ENCODE measurements at regions not wholly inside any gene's neighbourhood (a gene's known extent, or its start where the extent isn't known, plus 50 kb on each side); places are given as distances from the start of the nearest gene placed in this dataset.

- no peak overlapping the region for H3K4me3 ChIP-seq (ENCODE audit: low read length)
- no peaks in the 10 kb centered on the region for H3K9me3 ChIP-seq (ENCODE audit: control insufficient read depth, insufficient read depth, low read length)
- H3K27ac ChIP-seq (ENCODE audit: low read depth, low read length): no peak overlapping the region
- H3K27me3 ChIP-seq (ENCODE audit: control insufficient read depth, low read length): no peaks in the 10 kb centered on the region
- no peak overlapping the region for H3K4me2 ChIP-seq (ENCODE audit: low read length)
- H3K36me3 ChIP-seq (ENCODE audit: control insufficient read depth, low read length): no peaks in the 10 kb centered on the region
- H3K79me2 ChIP-seq (ENCODE audit: control insufficient read depth, low read length): no peaks in the 10 kb centered on the region
- H4K20me1 ChIP-seq (ENCODE audit: control insufficient read depth, insufficient read depth, low read depth, low read length): no peaks in the 10 kb centered on the region
- H3K4me1 ChIP-seq (ENCODE audit: control insufficient read depth, low read length): peaks cover 17% of the 10 kb centered on the region
- H3K9me2 ChIP-seq (replicated peaks; ENCODE audit: control insufficient read depth, low read length): no peaks in the 10 kb centered on the region
- no peaks in the 10 kb centered on the region for H3F3A ChIP-seq (ENCODE audit: control insufficient read depth, insufficient read depth)
- TF ChIP-seq CTCF (IDR thresholded peaks at IDR 0.05; ENCODE audit: low read depth, low read length, poor library complexity, severe bottlenecking) (no peak), EZH2phosphoT487 (IDR thresholded peaks at IDR 0.05; ENCODE audit: borderline replicate concordance, low read length) (no peak)
Observed at GRCh38 chr10:3853016-3853415, 68.0 kb upstream of the KLF6 start.

GRCh38 chr10:3852147-3852904, 67.3 kb upstream of the KLF6 start:
- Histone ChIP-seq H3F3A (ENCODE audit: control insufficient read depth, insufficient read depth) (no peaks in the 10 kb centered on the region), H3K79me2 (ENCODE audit: control insufficient read depth, low read length) (no peaks in the 10 kb centered on the region), H4K20me1 (ENCODE audit: control insufficient read depth, insufficient read depth, low read depth, low read length) (no peaks in the 10 kb centered on the region), H3K27ac (ENCODE audit: low read depth, low read length) (no peak overlapping the region), H3K4me1 (ENCODE audit: control insufficient read depth, low read length) (peaks cover 17% of the 10 kb centered on the region), H3K4me3 (ENCODE audit: low read length) (no peak overlapping the region), H3K36me3 (ENCODE audit: control insufficient read depth, low read length) (no peaks in the 10 kb centered on the region), H3K27me3 (ENCODE audit: control insufficient read depth, low read length) (no peaks in the 10 kb centered on the region), H3K9me3 (ENCODE audit: control insufficient read depth, insufficient read depth, low read length) (no peaks in the 10 kb centered on the region), H3K4me2 (ENCODE audit: low read length) (no peak overlapping the region), H3K9me2 (replicated peaks; ENCODE audit: control insufficient read depth, low read length) (no peaks in the 10 kb centered on the region)
- TF ChIP-seq CTCF (IDR thresholded peaks at IDR 0.05; ENCODE audit: low read depth, low read length, poor library complexity, severe bottlenecking) (no peak), EZH2phosphoT487 (IDR thresholded peaks at IDR 0.05; ENCODE audit: borderline replicate concordance, low read length) (no peak)

GRCh38 chr10:3850999-3851937, 66.3 kb upstream of the KLF6 start:
- H3F3A ChIP-seq (ENCODE audit: control insufficient read depth, insufficient read depth): no peaks in the 10 kb centered on the region
- H3K4me1 ChIP-seq (ENCODE audit: control insufficient read depth, low read length): peaks cover 17% of the 10 kb centered on the region
- no peaks in the 10 kb centered on the region for H4K20me1 ChIP-seq (ENCODE audit: control insufficient read depth, insufficient read depth, low read depth, low read length)
- peak overlapping the region; percentile 40 for H3K4me2 ChIP-seq (ENCODE audit: low read length)
- H3K4me3 ChIP-seq (ENCODE audit: low read length): peak overlapping the region; percentile 2; the same call in 1 of the 2 replicates
- H3K27ac ChIP-seq (ENCODE audit: low read depth, low read length): no peak overlapping the region
- no peaks in the 10 kb centered on the region for H3K9me2 ChIP-seq (replicated peaks; ENCODE audit: control insufficient read depth, low read length)
- H3K27me3 ChIP-seq (ENCODE audit: control insufficient read depth, low read length): no peaks in the 10 kb centered on the region
- H3K9me3 ChIP-seq (ENCODE audit: control insufficient read depth, insufficient read depth, low read length): no peaks in the 10 kb centered on the region
- TF ChIP-seq CTCF (IDR thresholded peaks at IDR 0.05; ENCODE audit: low read depth, low read length, poor library complexity, severe bottlenecking) (no peak), EZH2phosphoT487 (IDR thresholded peaks at IDR 0.05; ENCODE audit: borderline replicate concordance, low read length) (no peak)
- H3K79me2 ChIP-seq (ENCODE audit: control insufficient read depth, low read length): no peaks in the 10 kb centered on the region
- no peaks in the 10 kb centered on the region for H3K36me3 ChIP-seq (ENCODE audit: control insufficient read depth, low read length)
